Pancreas (tissue), 10 donors: ENCODE measurements at regions not wholly inside any gene's neighbourhood (a gene's known extent, or its start where the extent isn't known, plus 50 kb on each side); places are given as distances from the start of the nearest gene placed in this dataset.

ENCODE experiments used
- ATAC-seq, 4 donors: fragments of 200-7000 bp; cut with Tn5 transposase; one replicate each; pipeline versions ENCODE4 v1.8.0 to v1.9.1; 2020; ENCODE audit warnings: mild to moderate bottlenecking in 4 of 4, moderate library complexity in 4 of 4
- DNase-seq, 6 donors: peaks; one replicate each; pipeline ENCODE4 v3.0.0-alpha.2; 2020
- FAIRE-seq: peaks from 2 replicates; lab custom pipeline; 2012; peaks lifted over from hg19 to GRCh38; lab: Jason Lieb, UNC
- H3K27ac ChIP-seq, 4 donors: fragments of 200-600 bp; sonication (generic); 1 replicate in 3 of 4; 2 replicates in 1 of 4; pipeline versions ENCODE4 v1.5.0 to v1.8.0; 2020
- H3K27me3 ChIP-seq, 4 donors: fragments of 200-600 bp; one replicate each; pipeline ENCODE4 v1.8.0; 2021
- H3K36me3 ChIP-seq, 3 donors: fragments of 200-600 bp; sonication (generic) in 1 of 3; one replicate each; pipeline versions ENCODE4 v1.5.0 to v1.8.0; 2020 to 2021
- H3K4me1 ChIP-seq, 3 donors: fragments of 200-600 bp; one replicate each; pipeline ENCODE4 v1.8.0; 2021
- H3K4me3 ChIP-seq, 4 donors: fragments of 200-600 bp; sonication (generic) in 2 of 4; one replicate each; pipeline versions ENCODE4 v1.5.0 to v1.8.0; 2020 to 2021
- H3K9me3 ChIP-seq, 4 donors: fragments of 200-600 bp; one replicate each; pipeline ENCODE4 v1.8.0; 2021
- WGBS, 2 donors: extraction: QIAGEN DNeasy Blood & Tissue Kit; methylation state at CpG; one replicate each; pipeline ENCODE4 v1.1.7; 2013; 5-methylcytosine and 5-hydroxymethylcytosine counted together
- intact Hi-C, 3 donors: fragments of 100-400 bp; cut with DNase I; formaldehyde crosslinking; loops; one replicate each; pipeline versions ENCODE4 v1.11.1 to v1.14.2; 2022
- TF ChIP-seq, protein P1 (sequence below), 4 donors: fragments of 200-600 bp; sonication (generic) in 3 of 4; IDR thresholded peaks; one replicate each; pipeline versions ENCODE4 v1.5.0 to v1.8.0; 2021; ENCODE audit warnings: antibody characterized with exemption in 4 of 4
- donor health status: healthy with polysubstance abuse.
- donor health status: DM: no; HTN: no; CAD: no; lungs with moderate emphysema.
- donor health status: DM: no; HTN: no; CAD: no.
- donor health status: control.
- donor health status: control.
- donor health status: Bipolar disorder and iron deficiency.
- donor health status: DM: yes; HTN: yes; CAD: no.
- donor health status: DM: no; HTN: no; CAD: no.
- donor health status: DM: no; HTN: no; CAD: no.
- donor health status: DM: yes; HTN: yes; CAD: no.

DNA sequence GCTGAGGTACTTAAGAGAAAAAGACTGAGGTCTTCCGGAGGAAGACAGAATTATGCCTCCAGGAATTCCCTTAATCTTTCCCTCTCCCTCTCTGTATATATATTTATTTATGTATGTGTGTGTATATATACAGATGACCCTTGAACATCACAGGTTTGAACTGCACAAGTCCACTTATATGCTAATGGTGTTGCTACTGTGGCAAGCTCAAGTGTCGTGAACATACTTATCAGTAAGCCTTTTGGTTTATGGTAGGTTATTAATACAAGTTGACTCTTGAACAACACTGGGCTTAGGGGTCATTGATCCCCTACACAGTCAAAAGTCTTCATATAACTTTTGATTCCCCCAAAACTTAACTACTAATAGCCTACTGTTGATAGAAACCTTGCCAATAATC lies 106.8 kb downstream of the NUDT12 start:
- TF ChIP-seq, protein P1, sequence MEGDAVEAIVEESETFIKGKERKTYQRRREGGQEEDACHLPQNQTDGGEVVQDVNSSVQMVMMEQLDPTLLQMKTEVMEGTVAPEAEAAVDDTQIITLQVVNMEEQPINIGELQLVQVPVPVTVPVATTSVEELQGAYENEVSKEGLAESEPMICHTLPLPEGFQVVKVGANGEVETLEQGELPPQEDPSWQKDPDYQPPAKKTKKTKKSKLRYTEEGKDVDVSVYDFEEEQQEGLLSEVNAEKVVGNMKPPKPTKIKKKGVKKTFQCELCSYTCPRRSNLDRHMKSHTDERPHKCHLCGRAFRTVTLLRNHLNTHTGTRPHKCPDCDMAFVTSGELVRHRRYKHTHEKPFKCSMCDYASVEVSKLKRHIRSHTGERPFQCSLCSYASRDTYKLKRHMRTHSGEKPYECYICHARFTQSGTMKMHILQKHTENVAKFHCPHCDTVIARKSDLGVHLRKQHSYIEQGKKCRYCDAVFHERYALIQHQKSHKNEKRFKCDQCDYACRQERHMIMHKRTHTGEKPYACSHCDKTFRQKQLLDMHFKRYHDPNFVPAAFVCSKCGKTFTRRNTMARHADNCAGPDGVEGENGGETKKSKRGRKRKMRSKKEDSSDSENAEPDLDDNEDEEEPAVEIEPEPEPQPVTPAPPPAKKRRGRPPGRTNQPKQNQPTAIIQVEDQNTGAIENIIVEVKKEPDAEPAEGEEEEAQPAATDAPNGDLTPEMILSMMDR (IDR thresholded peaks at IDR 0.05), result no peak
- H3K4me3 ChIP-seq, result no peak overlapping the region
- no peaks in the 10 kb centered on the region for H3K4me1 ChIP-seq
- ATAC-seq, result no peak
- H3K36me3 ChIP-seq, result no peaks in the 10 kb centered on the region
- 87 to 90% methylated on average over 2 of the region's 2 CpGs for WGBS, 2 donors
- H3K9me3 ChIP-seq, result no peaks in the 10 kb centered on the region
- DNase-seq, result no peak
- FAIRE-seq, result no peak
- no peaks in the 10 kb centered on the region for H3K27me3 ChIP-seq
- intact Hi-C loops, result no loop called here
- no peak overlapping the region for H3K27ac ChIP-seq

- no peak for ATAC-seq
- Histone ChIP-seq H3K27ac (no peak overlapping the region), H3K27me3 (no peaks in the 10 kb centered on the region), H3K9me3 (no peaks in the 10 kb centered on the region), H3K4me1 (no peaks in the 10 kb centered on the region), H3K36me3 (no peaks in the 10 kb centered on the region), H3K4me3 (no peak overlapping the region)
- intact Hi-C loops, result no loop called here
- TF ChIP-seq, protein P1 (IDR thresholded peaks at IDR 0.05), result no peak
- no peak for FAIRE-seq
- no peak for DNase-seq
- WGBS, 2 donors, result 73 to 74% methylated on average over 2 of the region's 2 CpGs
Measured at GRCh38 chr5:103454770-103455169, 107.8 kb downstream of the NUDT12 start.

DNA sequence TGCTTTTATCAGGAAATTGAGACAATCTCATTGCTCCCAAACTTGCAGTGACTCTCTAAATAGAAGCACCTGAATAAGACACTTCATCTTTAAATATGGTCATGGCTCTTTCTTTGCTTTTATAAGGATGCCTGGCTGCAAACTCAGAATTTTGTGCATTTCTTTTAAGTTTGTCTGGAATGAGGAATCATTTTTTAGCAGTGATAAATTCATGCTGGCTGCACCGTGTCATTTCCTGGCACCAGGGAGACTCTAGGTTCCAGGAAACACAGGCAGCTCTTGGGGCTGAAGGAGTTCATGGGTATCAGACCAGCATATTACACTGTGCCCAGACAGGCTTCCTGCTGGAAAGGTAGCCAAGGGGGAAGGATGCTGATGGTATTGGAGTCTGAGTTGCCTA lies 109.9 kb downstream of the NUDT12 start:
- FAIRE-seq (no peak), ATAC-seq (peak in 1 of 4 donors; percentile 64)

GRCh38 chr5:103452089-103452488 lies 110.5 kb downstream of the NUDT12 start:
- H3K9me3 ChIP-seq, result no peaks in the 10 kb centered on the region
- intact Hi-C loops, result no loop called here
- ATAC-seq (no peak), DNase-seq (no peak), FAIRE-seq (no peak)
- H3K27me3 ChIP-seq, result no peaks in the 10 kb centered on the region
- TF ChIP-seq, protein P1 (IDR thresholded peaks at IDR 0.05), result no peak
- H3K4me3 ChIP-seq, result no peak overlapping the region
- H3K4me1 ChIP-seq, result no peaks in the 10 kb centered on the region
- no peaks in the 10 kb centered on the region for H3K36me3 ChIP-seq
- no peak overlapping the region for H3K27ac ChIP-seq
- 56 to 65% methylated on average over 4 of the region's 4 CpGs for WGBS, 2 donors

More for the DNA sequence above, 109.9 kb downstream of the NUDT12 start:
- Histone ChIP-seq H3K4me1 (no peaks in the 10 kb centered on the region), H3K27ac (no peak overlapping the region), H3K4me3 (no peak overlapping the region), H3K36me3 (no peaks in the 10 kb centered on the region), H3K9me3 (no peaks in the 10 kb centered on the region), H3K27me3 (no peaks in the 10 kb centered on the region)
- 34 to 44% methylated on average over 1 of the region's 1 CpG for WGBS, 2 donors
- intact Hi-C loops, result no loop called here
- TF ChIP-seq, protein P1 (IDR thresholded peaks at IDR 0.05), result no peak
- no peak for DNase-seq

DNA sequence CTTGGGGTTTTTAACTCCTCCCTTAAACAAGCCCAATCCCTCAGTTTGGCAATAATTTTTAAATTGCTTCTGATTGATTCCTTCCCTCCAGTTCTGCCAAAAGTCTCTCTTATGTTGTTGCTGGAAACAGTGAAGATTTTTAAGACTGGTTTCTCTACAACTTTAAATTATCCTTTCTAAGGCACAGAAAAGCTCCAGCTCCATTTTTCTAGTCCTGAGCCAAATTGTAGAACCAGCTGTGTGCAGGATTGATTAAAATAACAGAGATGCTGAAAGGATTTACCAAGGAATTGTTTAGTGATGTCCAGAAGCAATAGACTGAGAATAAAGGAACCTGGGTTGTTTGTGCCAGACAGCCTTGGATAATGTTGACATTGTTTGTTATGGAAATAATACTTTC lies 111.3 kb downstream of the NUDT12 start:
- FAIRE-seq, result no peak
- intact Hi-C loops, result no loop called here

More for the DNA sequence above, 111.3 kb downstream of the NUDT12 start:
- DNase-seq, result no peak
- H3K27me3 ChIP-seq, result no peaks in the 10 kb centered on the region
- TF ChIP-seq, protein P1 (IDR thresholded peaks at IDR 0.05), result no peak
- no peaks in the 10 kb centered on the region for H3K9me3 ChIP-seq
- H3K4me3 ChIP-seq, result no peak overlapping the region
- no peaks in the 10 kb centered on the region for H3K4me1 ChIP-seq
- no peak overlapping the region for H3K27ac ChIP-seq
- ATAC-seq, result no peak
- no peaks in the 10 kb centered on the region for H3K36me3 ChIP-seq
